ENCODE measurements at regions not wholly inside any gene's neighbourhood (a gene's known extent, or its start where the extent isn't known, plus 50 kb on each side); places are given as distances from the start of the nearest gene placed in this dataset.

GRCh38 chr12:84411031-84411430 lies 501.6 kb downstream of the SLC6A15 start:
- H4K8ac ChIP-seq (ENCODE audit: extremely low read depth, insufficient read depth, low read length): no peak overlapping the region
- H2AFZ ChIP-seq (ENCODE audit: low read length): no peak overlapping the region; the same call in 1 of the 2 replicates
- TF ChIP-seq MAX (IDR thresholded peaks at IDR 0.05) (no peak), SRF (IDR thresholded peaks at IDR 0.05; ENCODE audit: low read depth, low read length) (no peak), BRCA1 (IDR thresholded peaks at IDR 0.05; ENCODE audit: low read depth, low read length) (no peak), SIX5 (IDR thresholded peaks at IDR 0.05; ENCODE audit: low read depth, low read length) (no peak), JUN (IDR thresholded peaks at IDR 0.05; ENCODE audit: low read depth, low read length) (no peak)
- no peaks in the 10 kb centered on the region for H3K23me2 ChIP-seq (ENCODE audit: low read depth, low read length)
- no peaks in the 10 kb centered on the region for H3K36me3 ChIP-seq (ENCODE audit: control insufficient read depth in 2 of 4, insufficient read depth in 4 of 4, low read length in 3 of 4)
- no peak overlapping the region for H2BK120ac ChIP-seq (replicated peaks; ENCODE audit: low read depth, low read length)
- H3K9me3 ChIP-seq (ENCODE audit: insufficient read depth in 2 of 2, low read depth in 1 of 2, low read length in 1 of 2): no peaks in the 10 kb centered on the region
- no peak overlapping the region for H2BK12ac ChIP-seq (ENCODE audit: low read depth, low read length)
- no peak overlapping the region for H3K23ac ChIP-seq (ENCODE audit: insufficient read length)
- no peak overlapping the region for H4K5ac ChIP-seq (ENCODE audit: insufficient read length, low read depth, low read length)
- no peaks in the 10 kb centered on the region for H3K27me3 ChIP-seq (replicated peaks in 1 of 4; ENCODE audit: control insufficient read depth in 3 of 4, extremely low read depth in 1 of 4, insufficient read depth in 3 of 4, low read length in 3 of 4)
- no peak for DNase-seq (ENCODE audit: low read depth in 1 of 2, low spot score in 2 of 2)
- CTCF ChIA-PET (ENCODE audit: partially characterized antibody): interaction anchor here (0.7 kb wide), 1 partner anchor 431 kb away, joined by 3 read pairs; no protein-coding TSS in a partner anchor
- H3K9ac ChIP-seq (replicated peaks in 1 of 4; ENCODE audit: extremely low read depth in 1 of 4, low read depth in 3 of 4, low read length in 3 of 4): no peak overlapping the region
- no peaks in the 10 kb centered on the region for H4K20me1 ChIP-seq (replicated peaks in 1 of 2; ENCODE audit: control insufficient read depth in 1 of 2, insufficient read depth in 2 of 2, low read length in 2 of 2)
- H2BK15ac ChIP-seq (ENCODE audit: low read length): no peak overlapping the region
- H3K4me2 ChIP-seq (ENCODE audit: insufficient read depth in 1 of 2, low read depth in 2 of 2, low read length in 2 of 2): no peak overlapping the region
- no peak overlapping the region for H2BK5ac ChIP-seq (ENCODE audit: low read depth, low read length)
- FAIRE-seq: no peak
- no peak overlapping the region for H3K4me3 ChIP-seq (ENCODE audit: extremely low read depth in 1 of 4, insufficient read depth in 2 of 4, low read depth in 3 of 4, low read length in 4 of 4)
- no peak overlapping the region for H3K4ac ChIP-seq (replicated peaks; ENCODE audit: insufficient read length, low read depth, low read length)
- POLR2A ChIA-PET (ENCODE audit: partially characterized antibody): no interaction called here
- WGBS, 2 experiments (ENCODE audit: extremely low coverage in 1 of 2, insufficient coverage in 1 of 2, insufficient read length in 1 of 2, insufficient replicate concordance in 2 of 2, low coverage in 1 of 2, low lambda C conversion rate in 2 of 2, missing lambda C conversion rate in 1 of 2): 91% methylated on average over 3 of the region's 3 CpGs; no CpG with 5 or more reads in 1 of the 2 experiments
- no peak overlapping the region for H3K56ac ChIP-seq (replicated peaks; ENCODE audit: insufficient read length, low read depth, low read length)
- H4K91ac ChIP-seq (replicated peaks; ENCODE audit: insufficient read length, low read length): no peak overlapping the region
- no peaks in the 10 kb centered on the region for H3K79me2 ChIP-seq (ENCODE audit: control insufficient read depth in 1 of 2, insufficient read depth in 2 of 2, low read length in 2 of 2)
- H2BK20ac ChIP-seq (ENCODE audit: low read length): no peak overlapping the region
- H3K18ac ChIP-seq (ENCODE audit: extremely low read depth, low read length): no peak overlapping the region
- H2AK5ac ChIP-seq (ENCODE audit: low read depth, low read length): no peak overlapping the region
- H3K79me1 ChIP-seq (ENCODE audit: low read depth, low read length): no peaks in the 10 kb centered on the region
- no peaks in the 10 kb centered on the region for H3K4me1 ChIP-seq (replicated peaks in 1 of 4; ENCODE audit: control insufficient read depth in 3 of 4, insufficient read depth in 4 of 4, low read length in 3 of 4)
- no peak overlapping the region for H3K14ac ChIP-seq (ENCODE audit: insufficient read length)
- no peak overlapping the region for H3K27ac ChIP-seq (ENCODE audit: low read depth, low read length)

Data from H1 (cell line).